Fibroblast of lung (primary cell): ENCODE measurements at regions not wholly inside any gene's neighbourhood (a gene's known extent, or its start where the extent isn't known, plus 50 kb on each side); places are given as distances from the start of the nearest gene placed in this dataset.

Experiments used
- DNase-seq, 2 donors: peaks; one replicate each; pipeline versions ENCODE4 v3.0.0 to v3.0.0-alpha.2; 2010; ENCODE audit warnings: low read depth in 2 of 2
- H2AFZ ChIP-seq: 2 replicates; pipeline ENCODE4 v1.5.1; 2012; ENCODE audit warnings: low read length, control low read depth, inconsistent platforms
- H3K27ac ChIP-seq: 2 replicates; pipeline ENCODE4 v1.5.1; 2011; ENCODE audit warnings: low read length, control low read depth; ENCODE audit not compliant: insufficient read depth
- H3K27me3 ChIP-seq: 2 replicates; pipeline ENCODE4 v1.5.1; 2011; ENCODE audit warnings: mild to moderate bottlenecking, low read length; ENCODE audit not compliant: control insufficient read depth, insufficient read depth
- H3K36me3 ChIP-seq: 2 replicates; pipeline ENCODE4 v1.5.1; 2011; ENCODE audit warnings: low read length; ENCODE audit not compliant: control insufficient read depth, insufficient read depth
- H3K4me1 ChIP-seq: 2 replicates; pipeline ENCODE4 v1.5.1; 2011; ENCODE audit warnings: low read length; ENCODE audit not compliant: control insufficient read depth, insufficient read depth; ENCODE audit errors: extremely low read depth
- H3K4me2 ChIP-seq: 2 replicates; pipeline ENCODE4 v1.5.1; 2011; ENCODE audit warnings: low read length, control low read depth; ENCODE audit not compliant: insufficient read depth; ENCODE audit errors: extremely low read depth
- H3K4me3 ChIP-seq, 4 experiments: fragments of 200-600 bp in 1 of 4; sonication (generic) in 1 of 4; replicated peaks in 1 of 4; 2 replicates each; pipeline ENCODE4 v1.5.1; 2011 to 2016; ENCODE audit warnings: low read length in 4 of 4, low read depth in 3 of 4, mild to moderate bottlenecking in 3 of 4, control low read depth in 2 of 4, inconsistent platforms in 1 of 4, mixed read lengths in 1 of 4; ENCODE audit not compliant: insufficient read depth in 1 of 4; ENCODE audit errors: control extremely low read depth in 1 of 4
- H3K79me2 ChIP-seq: 2 replicates; pipeline ENCODE4 v1.5.1; 2012; ENCODE audit warnings: mild to moderate bottlenecking, low read length, inconsistent platforms; ENCODE audit not compliant: control insufficient read depth, insufficient read depth
- H3K9ac ChIP-seq: 2 replicates; pipeline ENCODE4 v1.5.1; 2011; ENCODE audit warnings: mild to moderate bottlenecking, low read length, control low read depth; ENCODE audit not compliant: insufficient read depth
- H3K9me3 ChIP-seq: 2 replicates; pipeline ENCODE4 v1.5.1; 2012; ENCODE audit warnings: low read depth, low read length; ENCODE audit not compliant: control insufficient read depth, insufficient read depth
- H4K20me1 ChIP-seq: 2 replicates; pipeline ENCODE4 v1.5.1; 2011; ENCODE audit warnings: low read length; ENCODE audit not compliant: control insufficient read depth, insufficient read depth; ENCODE audit errors: extremely low read depth
- EZH2 ChIP-seq: IDR thresholded peaks from 2 replicates; pipeline ENCODE4 v1.5.1; 2012; ENCODE audit warnings: low read length, control low read depth, mild to moderate bottlenecking; ENCODE audit errors: missing control alignments
- TF ChIP-seq, protein P1 (sequence below), 2 donors: IDR thresholded peaks in 1 of 2; conservative IDR thresholded peaks in 1 of 2; 1 replicate in 1 of 2; 2 replicates in 1 of 2; pipeline ENCODE4 v1.5.1; 2011 to 2012; ENCODE audit warnings: low read length in 2 of 2, control low read depth in 1 of 2, inconsistent platforms in 1 of 2, low read depth in 1 of 2, mild to moderate bottlenecking in 1 of 2

- Histone ChIP-seq H4K20me1 (no peaks in the 10 kb centered on the region), H3K27me3 (no peaks in the 10 kb centered on the region), H2AFZ (no peak overlapping the region), H3K36me3 (no peaks in the 10 kb centered on the region), H3K4me3 (no peak overlapping the region), H3K27ac (no peak overlapping the region), H3K79me2 (no peaks in the 10 kb centered on the region), H3K9me3 (no peaks in the 10 kb centered on the region), H3K9ac (no peak overlapping the region), H3K4me1 (no peaks in the 10 kb centered on the region), H3K4me2 (no peak overlapping the region)
- no peak for DNase-seq
- TF ChIP-seq, protein P1, sequence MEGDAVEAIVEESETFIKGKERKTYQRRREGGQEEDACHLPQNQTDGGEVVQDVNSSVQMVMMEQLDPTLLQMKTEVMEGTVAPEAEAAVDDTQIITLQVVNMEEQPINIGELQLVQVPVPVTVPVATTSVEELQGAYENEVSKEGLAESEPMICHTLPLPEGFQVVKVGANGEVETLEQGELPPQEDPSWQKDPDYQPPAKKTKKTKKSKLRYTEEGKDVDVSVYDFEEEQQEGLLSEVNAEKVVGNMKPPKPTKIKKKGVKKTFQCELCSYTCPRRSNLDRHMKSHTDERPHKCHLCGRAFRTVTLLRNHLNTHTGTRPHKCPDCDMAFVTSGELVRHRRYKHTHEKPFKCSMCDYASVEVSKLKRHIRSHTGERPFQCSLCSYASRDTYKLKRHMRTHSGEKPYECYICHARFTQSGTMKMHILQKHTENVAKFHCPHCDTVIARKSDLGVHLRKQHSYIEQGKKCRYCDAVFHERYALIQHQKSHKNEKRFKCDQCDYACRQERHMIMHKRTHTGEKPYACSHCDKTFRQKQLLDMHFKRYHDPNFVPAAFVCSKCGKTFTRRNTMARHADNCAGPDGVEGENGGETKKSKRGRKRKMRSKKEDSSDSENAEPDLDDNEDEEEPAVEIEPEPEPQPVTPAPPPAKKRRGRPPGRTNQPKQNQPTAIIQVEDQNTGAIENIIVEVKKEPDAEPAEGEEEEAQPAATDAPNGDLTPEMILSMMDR (conservative IDR thresholded peaks at IDR 0.05 in 1 of 2, IDR thresholded peaks at IDR 0.05 in 1 of 2; ENCODE audit: low read depth in 1 of 2, low read length in 2 of 2): no peak
- TF ChIP-seq EZH2: no peak
Observed at GRCh38 chr11:112448168-112448567, 187.5 kb upstream of the PLET1 start.

DNA sequence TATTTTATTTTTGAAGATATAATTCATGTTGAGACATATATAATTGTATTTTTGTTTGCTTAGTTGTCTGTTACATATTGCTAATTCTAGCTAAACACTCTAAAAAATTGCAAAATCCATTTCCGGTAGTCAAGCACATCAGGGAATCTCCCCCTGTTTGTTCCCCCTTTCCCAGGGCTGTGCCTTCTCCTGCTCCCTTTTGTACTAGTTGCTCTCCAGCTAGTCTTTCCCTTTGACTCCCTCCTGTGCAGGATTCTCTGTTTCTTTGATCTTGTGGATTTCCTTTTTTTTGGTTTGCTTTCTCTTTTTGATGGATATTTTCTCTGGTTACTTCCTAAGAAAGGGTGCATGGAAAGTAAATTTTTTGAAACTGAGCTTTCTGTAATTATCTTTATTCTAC, 188.1 kb upstream of the PLET1 start:
- DNase-seq: no peak
- no peak overlapping the region for H3K4me2 ChIP-seq
- H2AFZ ChIP-seq: no peak overlapping the region
- no peak for TF ChIP-seq EZH2
- TF ChIP-seq, protein P1 (conservative IDR thresholded peaks at IDR 0.05 in 1 of 2, IDR thresholded peaks at IDR 0.05 in 1 of 2; ENCODE audit: low read depth in 1 of 2, low read length in 2 of 2): no peak
- H3K27ac ChIP-seq: no peak overlapping the region
- no peaks in the 10 kb centered on the region for H3K4me1 ChIP-seq
- no peaks in the 10 kb centered on the region for H3K79me2 ChIP-seq
- no peaks in the 10 kb centered on the region for H4K20me1 ChIP-seq
- H3K27me3 ChIP-seq: no peaks in the 10 kb centered on the region
- H3K9me3 ChIP-seq: no peaks in the 10 kb centered on the region
- no peak overlapping the region for H3K9ac ChIP-seq
- H3K4me3 ChIP-seq: no peak overlapping the region
- H3K36me3 ChIP-seq: no peaks in the 10 kb centered on the region

DNA sequence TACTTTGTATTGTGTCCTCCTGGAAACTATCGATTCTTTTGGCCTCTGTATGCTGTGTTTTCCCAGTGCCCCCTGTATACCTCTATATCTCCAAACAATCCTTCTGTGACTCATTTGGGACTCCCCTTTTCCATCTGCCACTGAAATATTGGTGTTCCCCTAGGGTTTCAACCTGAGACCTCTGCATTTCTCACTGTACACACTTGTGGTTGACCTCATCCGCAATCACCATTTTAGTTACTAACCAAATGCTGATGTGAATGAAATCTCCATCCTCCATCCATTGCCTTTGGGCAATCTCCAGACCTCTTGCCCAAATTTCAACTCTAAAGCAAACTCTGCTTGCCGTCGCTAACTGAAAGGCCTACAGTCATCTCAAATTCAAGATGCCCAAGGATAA, 190.6 kb upstream of the PLET1 start:
- TF ChIP-seq, protein P1 (conservative IDR thresholded peaks at IDR 0.05 in 1 of 2, IDR thresholded peaks at IDR 0.05 in 1 of 2; ENCODE audit: low read depth in 1 of 2, low read length in 2 of 2): no peak
- TF ChIP-seq EZH2: no peak
- no peaks in the 10 kb centered on the region for H3K9me3 ChIP-seq

More for the DNA sequence above, 190.6 kb upstream of the PLET1 start:
- Histone ChIP-seq H3K4me2 (no peak overlapping the region), H2AFZ (no peak overlapping the region), H3K9ac (no peak overlapping the region), H4K20me1 (no peaks in the 10 kb centered on the region), H3K4me3 (no peak overlapping the region), H3K36me3 (no peaks in the 10 kb centered on the region), H3K27me3 (no peaks in the 10 kb centered on the region), H3K4me1 (no peaks in the 10 kb centered on the region), H3K79me2 (no peaks in the 10 kb centered on the region), H3K27ac (no peak overlapping the region)
- no peak for DNase-seq
